ENCODE measurements at regions not wholly inside any gene's neighbourhood (a gene's known extent, or its start where the extent isn't known, plus 50 kb on each side); places are given as distances from the start of the nearest gene placed in this dataset.
"Not testable (repeated sequence)": the region's sequence is repeated elsewhere in the genome, so short reads cannot be mapped to it uniquely, and the experiment has no call there.

DNA sequence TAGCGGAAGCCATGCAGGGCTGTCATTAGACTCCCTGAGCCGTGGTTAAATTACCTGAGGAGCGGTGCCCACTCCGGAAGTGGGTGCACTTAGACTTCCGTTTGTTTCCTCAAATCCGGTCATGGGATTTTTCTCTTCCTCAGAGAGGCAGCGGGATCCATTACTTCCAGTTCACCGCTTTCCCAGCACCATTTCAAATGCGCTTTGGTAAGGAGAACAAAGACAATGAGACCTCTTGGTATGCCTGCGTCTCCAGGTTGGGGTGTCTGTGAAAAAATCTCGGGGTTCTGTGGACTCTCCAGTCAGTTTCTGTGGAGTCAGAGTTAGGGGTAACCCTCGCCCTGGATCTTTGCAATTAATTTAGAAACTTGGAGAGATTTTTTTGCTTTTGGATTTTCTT is 132.3 kb upstream of the PTPRG start:
- H3K9ac ChIP-seq: no peak overlapping the region
- Mint-ChIP-seq H3K27ac (no peak overlapping the region), H3K4me3 (no peak overlapping the region), H3K36me3 (peaks cover 1% of the 10 kb centered on the region), H3K27me3 (ENCODE audit: insufficient read depth, low read depth) (peaks cover 2% of the 10 kb centered on the region), H3K9me3 (peaks cover 4% of the 10 kb centered on the region), H3K4me1 (peaks cover 3% of the 10 kb centered on the region)
- H3K36me3 ChIP-seq: no peaks in the 10 kb centered on the region
- no peak overlapping the region for H3K4me2 ChIP-seq
- H3F3A ChIP-seq (ENCODE audit: low read depth): no peaks in the 10 kb centered on the region
- no peak for DNase-seq (ENCODE audit: low spot score)
- no peak overlapping the region for H3K4me3 ChIP-seq
- no peak overlapping the region for H3K27ac ChIP-seq
- H4K20me1 ChIP-seq (ENCODE audit: low read depth): no peaks in the 10 kb centered on the region
- TF ChIP-seq EZH2phosphoT487 (IDR thresholded peaks at IDR 0.05) (no peak), EZH2 (IDR thresholded peaks at IDR 0.05) (no peak)
- TF ChIP-seq, protein P1, sequence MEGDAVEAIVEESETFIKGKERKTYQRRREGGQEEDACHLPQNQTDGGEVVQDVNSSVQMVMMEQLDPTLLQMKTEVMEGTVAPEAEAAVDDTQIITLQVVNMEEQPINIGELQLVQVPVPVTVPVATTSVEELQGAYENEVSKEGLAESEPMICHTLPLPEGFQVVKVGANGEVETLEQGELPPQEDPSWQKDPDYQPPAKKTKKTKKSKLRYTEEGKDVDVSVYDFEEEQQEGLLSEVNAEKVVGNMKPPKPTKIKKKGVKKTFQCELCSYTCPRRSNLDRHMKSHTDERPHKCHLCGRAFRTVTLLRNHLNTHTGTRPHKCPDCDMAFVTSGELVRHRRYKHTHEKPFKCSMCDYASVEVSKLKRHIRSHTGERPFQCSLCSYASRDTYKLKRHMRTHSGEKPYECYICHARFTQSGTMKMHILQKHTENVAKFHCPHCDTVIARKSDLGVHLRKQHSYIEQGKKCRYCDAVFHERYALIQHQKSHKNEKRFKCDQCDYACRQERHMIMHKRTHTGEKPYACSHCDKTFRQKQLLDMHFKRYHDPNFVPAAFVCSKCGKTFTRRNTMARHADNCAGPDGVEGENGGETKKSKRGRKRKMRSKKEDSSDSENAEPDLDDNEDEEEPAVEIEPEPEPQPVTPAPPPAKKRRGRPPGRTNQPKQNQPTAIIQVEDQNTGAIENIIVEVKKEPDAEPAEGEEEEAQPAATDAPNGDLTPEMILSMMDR (IDR thresholded peaks at IDR 0.05): no peak
- no peak overlapping the region for H2AFZ ChIP-seq (replicated peaks)
- H3K9me3 ChIP-seq (ENCODE audit: low read depth): no peaks in the 10 kb centered on the region
- H3K27me3 ChIP-seq: no peaks in the 10 kb centered on the region
- H3K4me1 ChIP-seq: no peaks in the 10 kb centered on the region
- no peaks in the 10 kb centered on the region for H3K79me2 ChIP-seq (ENCODE audit: low read depth)

DNA sequence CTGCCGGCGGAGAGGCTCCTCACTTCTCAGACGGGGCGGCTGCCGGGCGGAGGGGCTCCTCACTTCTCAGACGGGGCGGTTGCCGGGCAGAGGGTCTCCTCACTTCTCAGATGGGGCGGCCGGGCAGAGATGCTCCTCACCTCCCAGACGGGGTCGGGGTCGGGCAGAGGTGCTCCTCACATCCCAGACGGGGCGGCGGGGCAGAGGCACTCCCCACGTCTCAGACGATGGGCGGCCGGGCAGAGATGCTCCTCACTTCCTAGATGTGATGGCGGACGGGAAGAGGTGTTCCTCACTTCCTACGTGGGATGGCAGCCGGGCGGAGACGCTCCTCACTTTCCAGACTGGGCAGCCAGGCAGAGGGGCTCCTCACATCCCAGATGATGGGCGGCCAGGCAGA is 126.5 kb upstream of the PTPRG start:
- H3F3A ChIP-seq (ENCODE audit: low read depth); H3K9ac ChIP-seq; H3K4me1 ChIP-seq; H3K9me3 ChIP-seq (ENCODE audit: low read depth); H3K79me2 ChIP-seq (ENCODE audit: low read depth); H3K4me3 ChIP-seq; H3K4me2 ChIP-seq; H2AFZ ChIP-seq (replicated peaks); H3K27ac Mint-ChIP-seq; H3K4me3 Mint-ChIP-seq; H3K27ac ChIP-seq; DNase-seq (ENCODE audit: low spot score); H3K27me3 ChIP-seq; H3K36me3 ChIP-seq; H3K27me3 Mint-ChIP-seq (ENCODE audit: insufficient read depth, low read depth); H4K20me1 ChIP-seq (ENCODE audit: low read depth); H3K36me3 Mint-ChIP-seq: not testable (repeated sequence)
- Mint-ChIP-seq H3K9me3 (peaks cover 15% of the 10 kb centered on the region), H3K4me1 (peaks cover 10% of the 10 kb centered on the region)

DNA sequence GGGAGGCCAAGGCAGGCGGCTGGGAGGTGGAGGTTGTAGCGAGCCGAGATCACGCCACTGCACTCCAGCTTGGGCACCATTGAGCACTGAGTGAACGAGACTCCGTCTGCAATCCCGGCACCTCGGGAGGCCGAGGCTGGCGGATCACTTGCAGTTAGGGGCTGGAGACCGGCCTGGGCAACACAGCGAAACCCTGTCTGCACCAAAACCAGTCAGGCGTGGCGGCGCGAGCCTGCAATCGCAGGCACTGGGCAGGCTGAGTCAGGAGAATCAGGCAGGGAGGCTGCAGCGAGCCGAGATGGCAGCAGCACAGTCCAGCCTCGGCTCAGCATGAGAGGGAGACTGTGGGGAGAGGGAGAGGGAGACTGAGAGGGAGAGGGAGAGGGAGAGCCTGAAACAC is 126.0 kb upstream of the PTPRG start:
- not testable (repeated sequence) for H3K27ac ChIP-seq; H3K4me1 ChIP-seq; H3K27me3 Mint-ChIP-seq (ENCODE audit: insufficient read depth, low read depth); H3K4me2 ChIP-seq; H3K4me3 Mint-ChIP-seq; H3K36me3 ChIP-seq; H3K36me3 Mint-ChIP-seq; H3K9ac ChIP-seq; DNase-seq (ENCODE audit: low spot score); H3K4me3 ChIP-seq; H2AFZ ChIP-seq (replicated peaks); H3K27ac Mint-ChIP-seq; H3F3A ChIP-seq (ENCODE audit: low read depth); H4K20me1 ChIP-seq (ENCODE audit: low read depth); H3K9me3 ChIP-seq (ENCODE audit: low read depth); H3K27me3 ChIP-seq; H3K79me2 ChIP-seq (ENCODE audit: low read depth)
- peaks cover 10% of the 10 kb centered on the region for H3K4me1 Mint-ChIP-seq
- H3K9me3 Mint-ChIP-seq: peaks cover 15% of the 10 kb centered on the region

GRCh38 chr3:61438253-61439121 is 122.9 kb upstream of the PTPRG start:
- DNase-seq (ENCODE audit: low spot score): no peak
- H3K4me1 Mint-ChIP-seq: peaks cover 10% of the 10 kb centered on the region
- H4K20me1 ChIP-seq (ENCODE audit: low read depth): no peaks in the 10 kb centered on the region
- TF ChIP-seq EZH2phosphoT487 (IDR thresholded peaks at IDR 0.05): no peak
- TF ChIP-seq, protein P1 (IDR thresholded peaks at IDR 0.05): no peak
- no peak for TF ChIP-seq EZH2 (IDR thresholded peaks at IDR 0.05)
- H3F3A ChIP-seq (ENCODE audit: low read depth): no peaks in the 10 kb centered on the region
- H3K9me3 ChIP-seq (ENCODE audit: low read depth): no peaks in the 10 kb centered on the region
- no peak overlapping the region for H3K4me3 Mint-ChIP-seq
- H3K36me3 ChIP-seq: no peaks in the 10 kb centered on the region
- no peaks in the 10 kb centered on the region for H3K27me3 ChIP-seq
- peaks cover 15% of the 10 kb centered on the region for H3K9me3 Mint-ChIP-seq
- H3K79me2 ChIP-seq (ENCODE audit: low read depth): no peaks in the 10 kb centered on the region
- no peak overlapping the region for H2AFZ ChIP-seq (replicated peaks)
- H3K4me2 ChIP-seq: no peak overlapping the region
- no peaks in the 10 kb centered on the region for H3K36me3 Mint-ChIP-seq
- H3K4me1 ChIP-seq: no peaks in the 10 kb centered on the region
- no peak overlapping the region for H3K27ac ChIP-seq
- H3K9ac ChIP-seq: no peak overlapping the region
- peaks cover 6% of the 10 kb centered on the region for H3K27me3 Mint-ChIP-seq (ENCODE audit: insufficient read depth, low read depth)
- no peak overlapping the region for H3K27ac Mint-ChIP-seq
- H3K4me3 ChIP-seq: no peak overlapping the region
